Stimulated activated CD4-positive, alpha-beta T cell treated with anti-CD3 and anti-CD28 coated beads, Interleukin-12 subunit alpha, Interleukin-12 subunit beta, amount 100 ng/mL, for 24 hours (primary cell): ENCODE measurements at regions not wholly inside any gene's neighbourhood (a gene's known extent, or its start where the extent isn't known, plus 50 kb on each side); places are given as distances from the start of the nearest gene placed in this dataset.

ENCODE experiments used
- DNase-seq, 2 experiments: peaks; one replicate each; pipeline ENCODE4 v3.0.0-alpha.2; 2020; ENCODE audit warnings: low read depth in 2 of 2

- no peak for DNase-seq
These were observed 1113.3 kb downstream of the TSN start for GRCh38 chr2:122868646-122869275.

DNA sequence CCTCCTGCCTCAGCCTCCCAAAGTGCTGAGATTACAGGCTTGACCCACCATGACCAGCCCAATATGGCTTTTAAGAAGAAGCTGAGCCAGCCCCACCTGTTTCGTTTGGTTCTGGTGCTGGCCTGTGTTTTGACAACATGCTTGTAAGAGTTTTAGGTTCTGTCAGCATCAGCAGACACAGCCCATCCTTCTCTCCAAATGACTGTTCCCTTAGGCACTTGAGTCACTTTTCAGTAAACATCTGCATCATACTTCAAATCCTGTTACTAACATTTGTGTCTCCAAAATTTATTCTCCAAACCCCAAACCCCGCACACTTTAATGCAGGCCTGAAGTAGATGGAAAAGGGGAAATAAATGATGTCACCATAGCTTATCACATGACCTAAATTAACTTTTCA, 1118.5 kb downstream of the TSN start:
- no peak for DNase-seq

GRCh38 chr2:122875091-122875865, 1119.8 kb downstream of the TSN start:
- no peak for DNase-seq

DNA sequence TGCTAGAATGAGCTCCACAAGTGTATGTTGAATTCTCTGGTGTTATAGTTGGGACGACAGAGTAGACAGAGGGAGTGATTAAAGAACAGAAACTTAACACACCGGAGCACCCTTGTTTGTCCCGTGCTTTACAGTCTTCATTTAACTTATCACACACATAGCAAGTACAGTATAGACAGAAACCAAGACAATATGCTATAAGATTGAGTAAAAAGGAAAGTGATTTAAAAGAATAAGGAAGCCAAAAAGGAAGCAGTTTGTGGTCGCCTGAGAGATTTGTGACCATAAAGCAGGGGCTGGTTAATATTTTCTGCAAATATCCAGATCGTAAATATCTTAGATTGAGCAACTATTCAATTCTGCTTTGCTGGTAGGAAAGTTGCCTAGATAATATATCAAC, 1128.4 kb downstream of the TSN start:
- no peak for DNase-seq

DNA sequence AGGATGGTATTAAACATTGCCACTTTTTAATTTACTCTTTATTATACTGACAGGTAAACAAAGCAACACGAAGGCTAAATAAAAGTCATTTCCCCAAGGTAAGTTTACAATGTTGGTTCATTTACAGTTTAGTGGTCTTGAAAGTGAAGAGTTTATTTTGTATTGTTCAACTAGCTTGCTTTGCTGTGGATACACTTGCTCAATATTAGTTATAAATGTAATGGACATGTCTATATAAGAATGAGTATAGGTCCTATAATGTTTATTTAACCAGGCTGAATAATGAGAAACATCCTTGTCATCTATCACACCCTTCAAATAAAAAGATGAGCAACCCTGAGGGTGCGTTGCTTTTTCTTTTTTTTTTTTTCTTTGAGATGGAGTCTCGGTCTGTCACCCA, 1129.4 kb downstream of the TSN start:
- DNase-seq = no peak

GRCh38 chr2:122885436-122885835, 1130.0 kb downstream of the TSN start:
- DNase-seq = no peak

- no peak for DNase-seq
These were observed 1131.2 kb downstream of the TSN start for GRCh38 chr2:122886479-122887145.

DNA sequence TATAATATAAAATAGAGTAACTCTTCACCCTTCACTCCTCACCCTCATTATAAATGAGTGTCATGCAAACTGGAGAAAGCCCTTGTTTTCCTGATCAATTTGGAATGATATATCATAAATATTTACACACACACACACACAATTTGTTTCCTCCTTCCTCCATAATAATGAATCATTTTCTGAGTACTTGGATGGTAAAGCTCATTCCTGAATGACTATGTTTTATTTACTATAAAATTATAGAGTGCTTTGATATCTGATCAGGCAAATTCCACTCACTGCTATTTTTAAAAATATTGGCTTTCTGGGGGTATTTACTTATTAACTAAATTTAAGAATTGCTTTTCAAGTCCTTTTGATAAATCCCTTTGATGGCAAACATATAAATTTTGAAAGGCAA, 1125.5 kb upstream of the CNTNAP5 start:
- no peak for DNase-seq

GRCh38 chr2:122905431-122905830, 1119.7 kb upstream of the CNTNAP5 start:
- no peak for DNase-seq

GRCh38 chr2:122908159-122908558, 1116.9 kb upstream of the CNTNAP5 start:
- DNase-seq = no peak

- no peak for DNase-seq
These were observed 1097.9 kb upstream of the CNTNAP5 start for GRCh38 chr2:122927197-122927596.

DNA sequence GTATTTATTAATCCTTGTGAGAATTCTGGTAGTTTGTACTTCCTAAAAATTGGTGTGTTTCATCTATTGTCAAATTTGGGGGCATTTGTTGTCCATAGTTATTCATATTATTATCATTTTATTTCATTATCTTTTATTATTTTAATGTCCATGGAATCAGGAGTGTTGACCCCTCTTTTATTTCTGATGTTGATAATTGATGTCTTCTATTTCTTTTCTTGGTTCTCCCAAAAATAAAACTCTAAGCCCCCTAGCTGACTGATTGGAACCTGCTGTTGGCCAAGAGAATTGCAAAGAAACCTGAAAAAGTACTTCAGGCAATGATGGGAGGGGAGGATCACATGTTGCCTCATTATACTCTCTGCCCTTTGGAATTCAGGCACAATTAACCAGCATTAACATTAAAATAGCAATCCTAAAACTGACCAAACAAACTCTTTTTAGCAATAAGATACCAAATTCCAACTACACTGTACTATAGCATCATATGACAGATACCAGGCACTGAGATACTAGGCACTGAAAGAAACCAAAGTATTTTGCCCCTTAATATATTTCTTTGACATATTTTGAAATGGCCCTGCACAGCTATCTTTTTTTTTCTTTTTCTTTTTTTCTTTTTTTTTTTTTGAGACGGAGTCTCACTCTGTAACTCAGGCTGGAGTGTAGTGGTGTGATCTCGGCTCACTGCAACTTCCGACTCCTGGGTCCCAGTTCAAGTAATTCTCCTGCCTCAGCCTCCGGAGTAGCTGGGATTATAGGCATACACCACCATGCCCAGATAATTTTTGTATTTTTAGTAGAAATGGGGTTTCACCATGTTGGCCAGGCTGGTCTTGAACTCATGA, 1097.2 kb upstream of the CNTNAP5 start:
- DNase-seq = no peak

DNA sequence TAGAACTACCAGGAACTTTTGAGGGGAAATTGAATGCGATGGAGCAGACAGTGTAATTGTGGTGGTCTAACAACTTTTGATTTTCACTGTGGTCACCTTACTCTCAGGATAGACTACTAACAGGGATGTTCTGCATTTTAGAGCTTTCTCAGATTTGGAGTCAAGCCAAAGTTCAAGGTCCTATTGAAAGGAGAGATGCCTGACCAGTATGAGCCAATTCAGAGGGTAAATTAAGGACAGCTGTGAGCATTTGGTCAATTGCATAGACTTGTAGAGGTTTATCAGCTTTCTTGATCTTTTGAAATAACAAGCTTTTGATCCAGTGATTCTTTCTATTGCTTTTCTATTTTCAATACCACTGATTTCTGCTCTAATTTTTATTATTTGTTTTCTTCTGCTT, 1095.7 kb upstream of the CNTNAP5 start:
- DNase-seq = no peak

- no peak for DNase-seq
These were observed 1089.6 kb upstream of the CNTNAP5 start for GRCh38 chr2:122935506-122935905.

GRCh38 chr2:122939796-122940195, 1085.3 kb upstream of the CNTNAP5 start:
- no peak for DNase-seq

- DNase-seq = no peak
These were observed 1075.6 kb upstream of the CNTNAP5 start for GRCh38 chr2:122949523-122949922.

- DNase-seq = no peak
These were observed 1069.3 kb upstream of the CNTNAP5 start for GRCh38 chr2:122955776-122956175.

- no peak for DNase-seq
These were observed 1064.1 kb upstream of the CNTNAP5 start for GRCh38 chr2:122960759-122961641.

- no peak for DNase-seq
These were observed 1058.6 kb upstream of the CNTNAP5 start for GRCh38 chr2:122966461-122966860.

DNA sequence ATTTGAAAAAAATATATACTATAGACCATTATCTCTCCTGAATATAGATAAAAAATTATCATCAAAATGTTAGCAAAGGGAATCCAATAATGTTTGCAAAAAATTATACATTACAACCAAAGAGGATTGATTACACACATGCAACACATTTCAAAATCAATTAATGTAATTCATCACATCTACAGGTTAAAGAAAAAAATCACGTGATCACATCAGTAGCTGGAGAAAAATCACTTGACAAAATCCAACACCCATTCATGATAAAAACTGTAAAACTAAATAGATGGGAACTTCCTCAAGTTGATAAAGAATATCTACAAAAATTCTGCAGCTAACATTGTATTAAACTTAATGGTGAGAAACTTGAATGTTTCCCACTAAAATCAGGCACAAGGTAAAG, 1047.5 kb upstream of the CNTNAP5 start:
- no peak for DNase-seq

- no peak for DNase-seq
These were observed 1044.4 kb upstream of the CNTNAP5 start for GRCh38 chr2:122980671-122981070.
